CD4-positive, alpha-beta T cell (primary cell): ENCODE measurements at regions not wholly inside any gene's neighbourhood (a gene's known extent, or its start where the extent isn't known, plus 50 kb on each side); places are given as distances from the start of the nearest gene placed in this dataset.

Experiments used
- ATAC-seq: fragments of 200-7000 bp; cut with Tn5 transposase; one replicate; pipeline ENCODE4 v1.10.0; 2022; ENCODE audit warnings: mild to moderate bottlenecking; ENCODE audit not compliant: poor library complexity
- CTCF ChIA-PET: fragments of 350-600 bp; sonication (Branson Sonifier 250); formaldehyde crosslinking; loops from one replicate; lab custom pipeline; 2021; ENCODE audit warnings: antibody characterized with exemption, inconsistent platforms; lab: Charles Lee
- POLR2A ChIA-PET: fragments of 350-600 bp; sonication (Branson Sonifier 250); formaldehyde crosslinking; loops from one replicate; lab custom pipeline; 2021; ENCODE audit warnings: antibody characterized with exemption, inconsistent platforms; lab: Charles Lee
- DNase-seq, 14 experiments: peaks; one replicate each; pipeline ENCODE4 v3.0.0-alpha.2; 2013 to 2020; ENCODE audit warnings: mixed read lengths in 2 of 14
- H3K27ac ChIP-seq, 2 donors: one replicate each; pipeline versions ENCODE4 v1.5.1 to v1.7.0; 2013; ENCODE audit warnings: low read length in 2 of 2, low read depth in 1 of 2, mild to moderate bottlenecking in 1 of 2
- H3K27me3 ChIP-seq, 2 experiments: 1 replicate in 1 of 2; 2 replicates in 1 of 2; pipeline versions ENCODE4 v1.6.1 to v1.7.0; 2013; ENCODE audit warnings: low read length in 2 of 2, control low read depth in 1 of 2, mild to moderate bottlenecking in 1 of 2, moderate library complexity in 1 of 2; ENCODE audit not compliant: insufficient read depth in 2 of 2, control insufficient read depth in 1 of 2
- H3K36me3 ChIP-seq: one replicate; pipeline ENCODE4 v1.6.1; 2013; ENCODE audit warnings: low read length, control low read depth; ENCODE audit not compliant: insufficient read depth
- H3K4me1 ChIP-seq: one replicate; pipeline ENCODE4 v1.6.1; 2013; ENCODE audit warnings: low read length, control low read depth; ENCODE audit not compliant: insufficient read depth
- H3K4me3 ChIP-seq: one replicate; pipeline ENCODE4 v1.5.1; 2013; ENCODE audit warnings: mild to moderate bottlenecking, low read length, moderate library complexity
- H3K9me3 ChIP-seq, 2 experiments: 1 replicate in 1 of 2; 2 replicates in 1 of 2; pipeline versions ENCODE4 v1.6.1 to v1.7.0; 2013; ENCODE audit warnings: low read length in 2 of 2, mild to moderate bottlenecking in 2 of 2, control low read depth in 1 of 2, moderate library complexity in 1 of 2; ENCODE audit not compliant: control insufficient read depth in 1 of 2, insufficient read depth in 1 of 2
- H3K27ac Mint-ChIP-seq: one replicate; pipeline ENCODE4 v1.8.0; 2020; ENCODE audit warnings: mixed read lengths
- H3K27me3 Mint-ChIP-seq: one replicate; pipeline ENCODE4 v1.8.0; 2021; ENCODE audit warnings: mixed read lengths
- H3K36me3 Mint-ChIP-seq: one replicate; pipeline ENCODE4 v1.8.0; 2021; ENCODE audit warnings: low read depth, mixed read lengths
- H3K4me1 Mint-ChIP-seq: one replicate; pipeline ENCODE4 v1.8.0; 2021; ENCODE audit warnings: low read depth, mixed read lengths
- H3K4me3 Mint-ChIP-seq: one replicate; pipeline ENCODE4 v1.8.0; 2020; ENCODE audit warnings: mild to moderate bottlenecking, mixed read lengths
- H3K9me3 Mint-ChIP-seq: one replicate; pipeline ENCODE4 v1.8.0; 2020; ENCODE audit warnings: mixed read lengths
- intact Hi-C, 2 experiments: fragments of 100-400 bp; cut with DNase I in 1 of 2; cut with micrococcal nuclease in 1 of 2; formaldehyde crosslinking; loops; one replicate each; pipeline versions ENCODE4 v1.15.1 to v1.9.0; 2023 to 2025; cut with DNase I, micrococcal nuclease
- TF ChIP-seq, protein P1 (sequence below): fragments of 200-600 bp; IDR thresholded peaks from one replicate; pipeline ENCODE4 v1.8.0; 2022; ENCODE audit warnings: antibody characterized with exemption, mild to moderate bottlenecking

DNA sequence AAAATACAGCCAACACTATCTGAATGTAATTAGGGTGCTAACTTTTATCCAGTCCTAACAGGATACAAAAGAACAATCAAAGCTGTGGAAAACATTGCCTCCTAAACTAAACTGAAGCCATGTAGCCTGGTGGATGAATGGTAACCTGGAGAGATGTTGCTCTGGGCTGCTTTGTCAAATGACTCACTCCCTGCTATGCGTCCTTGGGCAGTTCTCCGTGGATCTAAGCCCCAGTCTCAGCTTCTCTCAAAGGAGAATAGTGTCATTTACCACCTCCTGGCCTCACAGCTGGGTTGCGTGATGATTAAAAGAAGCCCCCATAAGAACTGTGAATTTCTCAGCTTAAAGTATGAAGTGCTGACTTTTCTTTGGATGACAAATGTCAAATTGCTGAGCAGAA is 203.7 kb downstream of the ICOS start:
- H3K9me3 Mint-ChIP-seq: no peaks in the 10 kb centered on the region

DNA sequence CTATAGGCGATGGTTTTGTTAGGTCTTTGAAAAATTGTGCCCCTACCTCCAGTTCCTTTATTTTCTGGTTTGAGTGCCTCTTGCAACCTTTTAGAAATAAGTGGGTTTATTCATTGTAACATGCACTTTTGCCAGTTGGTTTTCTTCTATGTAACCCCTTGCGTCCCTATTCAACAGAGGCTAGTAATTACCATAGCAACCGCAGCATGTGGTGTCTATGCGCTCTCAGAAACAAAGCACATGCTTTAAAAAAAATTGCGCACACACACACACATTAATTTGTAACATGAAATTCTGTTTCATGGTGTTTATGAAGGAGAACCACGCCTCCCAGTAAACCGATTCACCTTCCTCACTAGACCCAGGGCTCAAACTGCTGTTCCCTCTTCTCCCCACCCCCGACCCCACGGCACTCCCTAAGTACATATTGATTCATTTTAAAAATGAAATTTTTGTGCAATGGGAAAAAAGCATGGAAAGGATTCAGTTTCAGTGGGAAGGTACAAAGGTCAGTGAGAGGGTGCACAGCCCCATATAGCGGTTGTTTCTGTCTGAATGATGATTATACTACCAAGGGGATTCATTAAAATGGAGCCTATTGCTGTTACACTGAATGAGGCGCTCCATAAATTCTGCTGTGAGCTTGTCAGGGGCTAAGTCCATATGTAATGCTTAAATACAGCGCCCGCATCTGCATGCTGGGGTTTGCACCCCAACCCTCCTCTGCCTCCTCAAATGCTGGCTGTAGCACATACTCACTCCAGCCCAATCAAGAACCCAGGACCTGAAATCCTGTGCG is 206.9 kb downstream of the ICOS start:
- H3K4me1 Mint-ChIP-seq: peaks cover 5% of the 10 kb centered on the region
- H3K9me3 Mint-ChIP-seq: no peaks in the 10 kb centered on the region
- ChIA-PET POLR2A (no interaction called here), CTCF (interaction anchor here (2.2 kb wide), 1 partner anchor 34 kb away, joined by 18 read pairs; no protein-coding TSS in a partner anchor)
- Histone ChIP-seq H3K36me3 (no peaks in the 10 kb centered on the region), H3K4me1 (peaks cover 8% of the 10 kb centered on the region), H3K4me3 (no peak overlapping the region), H3K9me3 (no peaks in the 10 kb centered on the region), H3K27ac (no peak overlapping the region), H3K27me3 (peaks cover 0 to 4% of the 10 kb centered on the region in 2 experiments)
- DNase-seq (no peak), ATAC-seq (no peak)
- no peak overlapping the region for H3K4me3 Mint-ChIP-seq
- H3K27me3 Mint-ChIP-seq: no peaks in the 10 kb centered on the region
- H3K36me3 Mint-ChIP-seq: no peaks in the 10 kb centered on the region
- TF ChIP-seq, protein P1, sequence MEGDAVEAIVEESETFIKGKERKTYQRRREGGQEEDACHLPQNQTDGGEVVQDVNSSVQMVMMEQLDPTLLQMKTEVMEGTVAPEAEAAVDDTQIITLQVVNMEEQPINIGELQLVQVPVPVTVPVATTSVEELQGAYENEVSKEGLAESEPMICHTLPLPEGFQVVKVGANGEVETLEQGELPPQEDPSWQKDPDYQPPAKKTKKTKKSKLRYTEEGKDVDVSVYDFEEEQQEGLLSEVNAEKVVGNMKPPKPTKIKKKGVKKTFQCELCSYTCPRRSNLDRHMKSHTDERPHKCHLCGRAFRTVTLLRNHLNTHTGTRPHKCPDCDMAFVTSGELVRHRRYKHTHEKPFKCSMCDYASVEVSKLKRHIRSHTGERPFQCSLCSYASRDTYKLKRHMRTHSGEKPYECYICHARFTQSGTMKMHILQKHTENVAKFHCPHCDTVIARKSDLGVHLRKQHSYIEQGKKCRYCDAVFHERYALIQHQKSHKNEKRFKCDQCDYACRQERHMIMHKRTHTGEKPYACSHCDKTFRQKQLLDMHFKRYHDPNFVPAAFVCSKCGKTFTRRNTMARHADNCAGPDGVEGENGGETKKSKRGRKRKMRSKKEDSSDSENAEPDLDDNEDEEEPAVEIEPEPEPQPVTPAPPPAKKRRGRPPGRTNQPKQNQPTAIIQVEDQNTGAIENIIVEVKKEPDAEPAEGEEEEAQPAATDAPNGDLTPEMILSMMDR: no peak
- H3K27ac Mint-ChIP-seq: no peak overlapping the region
- intact Hi-C loops: loop anchor here (2.0 to 10.0 kb wide), 6 partner anchors 35 to 1805 kb away; partner anchors contain the start of gene ICOS (in 1 of the 2)

More for the DNA sequence above, 203.7 kb downstream of the ICOS start:
- DNase-seq (no peak), ATAC-seq (no peak)
- no peaks in the 10 kb centered on the region for H3K27me3 Mint-ChIP-seq
- intact Hi-C loops: loop anchor here (10.0 kb wide), 4 partner anchors 205 to 1785 kb away; partner anchors contain the start of gene ICOS (in 1 of the 2)
- H3K36me3 Mint-ChIP-seq: no peaks in the 10 kb centered on the region
- TF ChIP-seq, protein P1: no peak
- no peaks in the 10 kb centered on the region for H3K9me3 ChIP-seq
- CTCF ChIA-PET: interaction anchor here (2.2 kb wide), 1 partner anchor 38 kb away, joined by 7 read pairs; no protein-coding TSS in a partner anchor
- H3K4me1 ChIP-seq: peaks cover 4% of the 10 kb centered on the region
- no peak overlapping the region for H3K4me3 Mint-ChIP-seq
- H3K4me1 Mint-ChIP-seq: peaks cover 3% of the 10 kb centered on the region
- POLR2A ChIA-PET: interaction anchor here (0.6 kb wide), 1 partner anchor 9 kb away, joined by 3 read pairs; no protein-coding TSS in a partner anchor
- no peak overlapping the region for H3K27ac ChIP-seq
- H3K27me3 ChIP-seq: peaks cover 0 to 4% of the 10 kb centered on the region in 2 experiments
- no peak overlapping the region for H3K4me3 ChIP-seq
- no peak overlapping the region for H3K27ac Mint-ChIP-seq
- no peaks in the 10 kb centered on the region for H3K36me3 ChIP-seq

DNA sequence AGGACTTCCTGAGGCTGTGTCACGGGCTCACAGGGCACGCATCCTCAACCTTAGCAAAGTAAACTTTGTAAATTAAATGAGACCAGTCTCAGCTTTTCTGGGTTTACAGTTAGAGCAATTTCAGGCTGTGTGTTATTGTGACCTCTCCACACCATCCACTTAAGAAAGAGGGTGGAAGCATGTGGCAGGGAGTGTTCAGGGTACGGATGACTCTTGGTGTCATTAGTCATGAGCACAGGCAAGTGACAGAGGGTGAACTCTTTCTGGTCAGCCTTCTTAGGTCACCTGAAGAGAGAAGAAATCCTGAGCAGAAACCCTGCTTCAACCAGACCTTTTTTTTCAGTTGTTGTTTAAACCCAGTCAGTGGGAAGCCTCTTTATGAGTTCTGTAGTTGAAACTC is 207.9 kb downstream of the ICOS start:
- Mint-ChIP-seq H3K27me3 (peaks cover 9% of the 10 kb centered on the region), H3K9me3 (no peaks in the 10 kb centered on the region), H3K4me1 (peaks cover 5% of the 10 kb centered on the region), H3K36me3 (no peaks in the 10 kb centered on the region), H3K4me3 (no peak overlapping the region), H3K27ac (no peak overlapping the region)
- Histone ChIP-seq H3K36me3 (no peaks in the 10 kb centered on the region), H3K27ac (no peak overlapping the region), H3K4me3 (no peak overlapping the region), H3K9me3 (no peaks in the 10 kb centered on the region), H3K27me3 (peaks cover 0 to 4% of the 10 kb centered on the region in 2 experiments), H3K4me1 (peaks cover 8% of the 10 kb centered on the region)
- TF ChIP-seq, protein P1: no peak
- CTCF ChIA-PET: interaction anchor here (1.3 to 2.2 kb wide), 4 partner anchors 9 to 1803 kb away, joined by 3 to 18 read pairs (median 5); no protein-coding TSS in a partner anchor
- POLR2A ChIA-PET: interaction anchor here (1.4 to 1.8 kb wide), 2 partner anchors 34 kb away, joined by 5 to 6 read pairs; no protein-coding TSS in a partner anchor
- intact Hi-C loops: loop anchor here (2.0 to 10.0 kb wide), 6 partner anchors 34 to 1804 kb away; partner anchors contain the start of gene ICOS (in 1 of the 2)
- DNase-seq: no peak
- ATAC-seq: no peak
